ENCODE measurements at regions not wholly inside any gene's neighbourhood (a gene's known extent, or its start where the extent isn't known, plus 50 kb on each side); places are given as distances from the start of the nearest gene placed in this dataset.

- Histone ChIP-seq H3K9ac (ENCODE audit: low read length) (no peak overlapping the region), H3K27me3 (ENCODE audit: low read length) (no peaks in the 10 kb centered on the region), H3K27ac (ENCODE audit: low read length) (no peak overlapping the region), H3K4me3 (ENCODE audit: low read length) (no peak overlapping the region), H4K20me1 (ENCODE audit: low read length) (no peaks in the 10 kb centered on the region), H3K79me2 (ENCODE audit: low read length) (no peaks in the 10 kb centered on the region), H3K4me1 (ENCODE audit: insufficient read depth, low read length) (peaks cover 5% of the 10 kb centered on the region; the same call in 1 of the 2 replicates), H3K4me2 (ENCODE audit: low read length) (no peak overlapping the region), H2AFZ (ENCODE audit: low read length) (no peak overlapping the region), H3K9me2 (replicated peaks; ENCODE audit: low read length) (0 out of 2 replicates have a peak, but pooled peaks cover 3% of the 10 kb centered on the region), H3K9me3 (ENCODE audit: low read length) (0 out of 2 replicates have a peak, but pooled peaks cover 14% of the 10 kb centered on the region), H3F3A (ENCODE audit: low read length, unreplicated experiment) (no peaks in the 10 kb centered on the region), H3K36me3 (ENCODE audit: low read depth, low read length) (no peaks in the 10 kb centered on the region)
- ATAC-seq (no peak), DNase-seq (no peak)
- intact Hi-C loops (cut with micrococcal nuclease) = no loop called here
- CTCF ChIA-PET = no interaction called here
- POLR2A ChIA-PET (ENCODE audit: unreplicated experiment) = interaction anchor here (0.7 kb wide), 1 partner anchor 115 kb away, joined by 5 read pairs; no protein-coding TSS in a partner anchor
- no TSS peak for BruUV-seq (replicated peaks)
- TF ChIP-seq CTCF (conservative IDR thresholded peaks at IDR 0.05; ENCODE audit: low read depth, low read length) = no peak
- TF ChIP-seq EZH2phosphoT487 (IDR thresholded peaks at IDR 0.05; ENCODE audit: borderline replicate concordance, low read length) = no peak
- no peak for TF ChIP-seq EZH2 (IDR thresholded peaks at IDR 0.05; ENCODE audit: low read length, unreplicated experiment)
Measured at GRCh38 chr14:71261206-71261605, 353.9 kb downstream of the PCNX1 start.

GRCh38 chr14:71262441-71262840, 355.2 kb downstream of the PCNX1 start:
- Histone ChIP-seq H3K79me2 (ENCODE audit: low read length) (no peaks in the 10 kb centered on the region), H3K9me2 (replicated peaks; ENCODE audit: low read length) (0 out of 2 replicates have a peak, but pooled peaks cover 3% of the 10 kb centered on the region), H3K27me3 (ENCODE audit: low read length) (no peaks in the 10 kb centered on the region), H3K9ac (ENCODE audit: low read length) (no peak overlapping the region), H3K27ac (ENCODE audit: low read length) (no peak overlapping the region), H2AFZ (ENCODE audit: low read length) (no peak overlapping the region), H3K9me3 (ENCODE audit: low read length) (0 out of 2 replicates have a peak, but pooled peaks cover 14% of the 10 kb centered on the region), H3K4me2 (ENCODE audit: low read length) (no peak overlapping the region), H3K4me1 (ENCODE audit: insufficient read depth, low read length) (peaks cover 8% of the 10 kb centered on the region; the same call in 1 of the 2 replicates), H3K4me3 (ENCODE audit: low read length) (no peak overlapping the region), H3K36me3 (ENCODE audit: low read depth, low read length) (no peaks in the 10 kb centered on the region), H3F3A (ENCODE audit: low read length, unreplicated experiment) (no peaks in the 10 kb centered on the region), H4K20me1 (ENCODE audit: low read length) (no peaks in the 10 kb centered on the region)
- no peak for TF ChIP-seq CTCF (conservative IDR thresholded peaks at IDR 0.05; ENCODE audit: low read depth, low read length)
- no peak for TF ChIP-seq EZH2 (IDR thresholded peaks at IDR 0.05; ENCODE audit: low read length, unreplicated experiment)
- no peak for TF ChIP-seq EZH2phosphoT487 (IDR thresholded peaks at IDR 0.05; ENCODE audit: borderline replicate concordance, low read length)
- intact Hi-C loops (cut with micrococcal nuclease) = no loop called here
- DNase-seq (no peak), ATAC-seq (no peak)
- ChIA-PET POLR2A (ENCODE audit: unreplicated experiment) (no interaction called here), CTCF (interaction anchor here (0.5 kb wide), 1 partner anchor 22 kb away, joined by 4 read pairs; no protein-coding TSS in a partner anchor)
- no TSS peak for BruUV-seq (replicated peaks)

GRCh38 chr14:71264260-71264659, 357.0 kb downstream of the PCNX1 start:
- Histone ChIP-seq H2AFZ (ENCODE audit: low read length) (no peak overlapping the region), H3K36me3 (ENCODE audit: low read depth, low read length) (no peaks in the 10 kb centered on the region), H3K9me3 (ENCODE audit: low read length) (0 out of 2 replicates have a peak, but pooled peaks cover 4% of the 10 kb centered on the region), H3F3A (ENCODE audit: low read length, unreplicated experiment) (no peaks in the 10 kb centered on the region), H3K4me3 (ENCODE audit: low read length) (no peak overlapping the region), H3K27me3 (ENCODE audit: low read length) (no peaks in the 10 kb centered on the region), H3K9me2 (replicated peaks; ENCODE audit: low read length) (0 out of 2 replicates have a peak, but pooled peaks cover 3% of the 10 kb centered on the region), H3K4me2 (ENCODE audit: low read length) (no peak overlapping the region), H3K4me1 (ENCODE audit: insufficient read depth, low read length) (peaks cover 8% of the 10 kb centered on the region; the same call in 1 of the 2 replicates), H3K9ac (ENCODE audit: low read length) (no peak overlapping the region), H3K27ac (ENCODE audit: low read length) (no peak overlapping the region), H4K20me1 (ENCODE audit: low read length) (no peaks in the 10 kb centered on the region), H3K79me2 (ENCODE audit: low read length) (no peaks in the 10 kb centered on the region)
- ATAC-seq (no peak), DNase-seq (no peak)
- POLR2A ChIA-PET (ENCODE audit: unreplicated experiment) = no interaction called here
- intact Hi-C loops (cut with micrococcal nuclease) = no loop called here
- CTCF ChIA-PET = no interaction called here
- no peak for TF ChIP-seq EZH2phosphoT487 (IDR thresholded peaks at IDR 0.05; ENCODE audit: borderline replicate concordance, low read length)
- no peak for TF ChIP-seq EZH2 (IDR thresholded peaks at IDR 0.05; ENCODE audit: low read length, unreplicated experiment)
- no peak for TF ChIP-seq CTCF (conservative IDR thresholded peaks at IDR 0.05; ENCODE audit: low read depth, low read length)
- no TSS peak for BruUV-seq (replicated peaks)
